ENCODE measurements at regions not wholly inside any gene's neighbourhood (a gene's known extent, or its start where the extent isn't known, plus 50 kb on each side); places are given as distances from the start of the nearest gene placed in this dataset.
"Not testable (repeated sequence)": the region's sequence is repeated elsewhere in the genome, so short reads cannot be mapped to it uniquely, and the experiment has no call there.

DNA sequence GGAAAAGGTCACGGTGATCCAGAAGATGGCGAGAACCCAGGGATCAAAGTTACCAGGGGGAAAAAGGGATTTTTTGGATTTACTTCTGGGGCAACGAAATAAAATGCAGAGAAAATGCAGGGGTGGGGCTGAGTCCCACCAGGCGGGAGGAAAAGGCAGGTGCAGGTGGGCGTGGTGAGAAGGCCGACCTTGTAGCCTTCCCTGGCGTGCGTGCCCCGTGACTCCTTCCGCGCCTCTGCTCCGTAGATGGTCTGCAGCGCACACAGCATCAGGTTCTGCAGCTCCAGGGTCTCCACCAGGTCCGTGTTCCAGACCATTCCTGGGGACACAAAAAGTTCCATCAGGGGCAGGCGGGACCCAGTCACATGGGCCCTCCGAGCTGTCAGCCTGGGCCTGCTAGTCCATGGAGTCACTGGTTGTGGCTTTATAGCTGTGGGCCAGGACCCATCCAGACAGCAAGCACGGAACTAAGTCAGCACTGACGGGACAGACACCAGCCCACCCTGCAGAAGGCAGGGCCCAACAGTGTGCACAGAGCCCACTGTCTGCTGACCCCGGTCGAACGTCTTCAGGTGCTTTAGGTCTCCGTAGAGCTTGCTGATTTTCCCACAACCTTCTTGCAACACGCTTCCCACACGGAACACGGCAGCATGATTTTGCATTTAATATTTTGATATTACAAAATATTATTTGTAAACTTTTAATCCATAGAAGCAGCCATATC lies 52.4 kb upstream of the LPCAT1 start:
- H2AFZ ChIP-seq (ENCODE audit: low read depth); H3K9me3 ChIP-seq; H3K4me1 ChIP-seq (ENCODE audit: control insufficient read depth in 1 of 2, insufficient read depth in 2 of 2, low read depth in 1 of 2, low read length in 1 of 2); DNase-seq; H4K20me1 ChIP-seq (ENCODE audit: insufficient read depth); H3K4me3 ChIP-seq (ENCODE audit: low read depth in 2 of 2, low read length in 1 of 2); H3K9ac ChIP-seq; H3K9me2 ChIP-seq; H3F3A ChIP-seq (replicated peaks; ENCODE audit: insufficient read depth); H3K4me2 ChIP-seq; H3K27me3 ChIP-seq (ENCODE audit: insufficient read depth); CTCF ChIA-PET; POLR2A ChIA-PET; H3K79me2 ChIP-seq (ENCODE audit: insufficient read depth); H3K27ac ChIP-seq (ENCODE audit: low read depth in 2 of 2, low read length in 1 of 2): not testable (repeated sequence)
- WGBS (ENCODE audit: low lambda C conversion rate) = 97% methylated on average over 20 of the region's 25 CpGs
- peaks cover 3 to 17% of the 10 kb centered on the region in 2 experiments for H3K36me3 ChIP-seq (replicated peaks in 1 of 2; ENCODE audit: control insufficient read depth in 1 of 2, insufficient read depth in 2 of 2, low read length in 1 of 2)

DNA sequence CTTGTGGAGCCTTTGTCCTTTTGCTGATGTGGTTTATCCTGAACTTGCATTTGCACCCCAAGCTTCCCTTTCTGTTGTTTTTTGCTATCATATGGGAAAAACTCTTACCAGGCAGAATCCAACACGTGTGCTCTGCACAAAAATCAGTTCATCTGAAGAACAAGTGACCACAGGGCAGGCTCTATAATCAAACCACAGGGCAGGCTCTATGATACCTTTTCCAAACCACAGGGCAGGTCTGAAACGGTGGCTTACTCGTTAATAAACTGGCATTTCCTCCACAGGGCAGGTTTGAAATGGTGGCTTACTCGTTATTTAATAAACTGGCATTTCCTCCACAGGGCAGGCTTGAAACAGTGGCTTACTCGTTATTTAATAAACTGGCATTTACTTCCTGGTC lies 51.7 kb upstream of the LPCAT1 start:
- H3K9me3 ChIP-seq; H3K9me2 ChIP-seq; H3K27me3 ChIP-seq (ENCODE audit: insufficient read depth); H4K20me1 ChIP-seq (ENCODE audit: insufficient read depth); H3K4me2 ChIP-seq; H3K9ac ChIP-seq; H3F3A ChIP-seq (replicated peaks; ENCODE audit: insufficient read depth); POLR2A ChIA-PET; H3K4me1 ChIP-seq (ENCODE audit: control insufficient read depth in 1 of 2, insufficient read depth in 2 of 2, low read depth in 1 of 2, low read length in 1 of 2); H3K27ac ChIP-seq (ENCODE audit: low read depth in 2 of 2, low read length in 1 of 2); H3K4me3 ChIP-seq (ENCODE audit: low read depth in 2 of 2, low read length in 1 of 2); CTCF ChIA-PET; H3K79me2 ChIP-seq (ENCODE audit: insufficient read depth); DNase-seq; H2AFZ ChIP-seq (ENCODE audit: low read depth): not testable (repeated sequence)
- WGBS (ENCODE audit: low lambda C conversion rate) = 87% methylated on average over 5 of the region's 5 CpGs
- peaks cover 3 to 13% of the 10 kb centered on the region in 2 experiments for H3K36me3 ChIP-seq (replicated peaks in 1 of 2; ENCODE audit: control insufficient read depth in 1 of 2, insufficient read depth in 2 of 2, low read length in 1 of 2)

DNA sequence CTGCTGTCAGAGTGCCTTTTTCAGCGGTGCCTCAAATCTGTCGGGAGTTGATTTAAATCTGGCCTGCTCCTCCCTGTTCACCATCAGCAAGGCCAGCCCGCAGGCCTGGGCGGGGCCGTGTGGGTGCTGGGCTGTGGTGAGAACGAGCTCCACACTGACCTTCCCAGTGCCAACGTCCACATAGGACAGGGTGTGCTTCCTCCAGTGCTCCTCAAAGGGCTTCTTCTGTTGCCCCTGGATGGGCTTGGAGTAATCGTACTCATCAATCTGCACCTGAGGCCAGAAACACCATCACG lies 50.2 kb upstream of the LPCAT1 start:
- H3K4me3 ChIP-seq (ENCODE audit: low read depth in 2 of 2, low read length in 1 of 2); H3K9me2 ChIP-seq; DNase-seq; H2AFZ ChIP-seq (ENCODE audit: low read depth); H3K79me2 ChIP-seq (ENCODE audit: insufficient read depth); H3K9me3 ChIP-seq; CTCF ChIA-PET; H3K4me2 ChIP-seq; H4K20me1 ChIP-seq (ENCODE audit: insufficient read depth); H3F3A ChIP-seq (replicated peaks; ENCODE audit: insufficient read depth); H3K27ac ChIP-seq (ENCODE audit: low read depth in 2 of 2, low read length in 1 of 2); H3K9ac ChIP-seq; H3K4me1 ChIP-seq (ENCODE audit: control insufficient read depth in 1 of 2, insufficient read depth in 2 of 2, low read depth in 1 of 2, low read length in 1 of 2); POLR2A ChIA-PET; H3K27me3 ChIP-seq (ENCODE audit: insufficient read depth): not testable (repeated sequence)
- H3K36me3 ChIP-seq (replicated peaks in 1 of 2; ENCODE audit: control insufficient read depth in 1 of 2, insufficient read depth in 2 of 2, low read length in 1 of 2) = peaks cover 3 to 13% of the 10 kb centered on the region in 2 experiments
- WGBS (ENCODE audit: low lambda C conversion rate) = 76% methylated on average over 5 of the region's 9 CpGs

DNA sequence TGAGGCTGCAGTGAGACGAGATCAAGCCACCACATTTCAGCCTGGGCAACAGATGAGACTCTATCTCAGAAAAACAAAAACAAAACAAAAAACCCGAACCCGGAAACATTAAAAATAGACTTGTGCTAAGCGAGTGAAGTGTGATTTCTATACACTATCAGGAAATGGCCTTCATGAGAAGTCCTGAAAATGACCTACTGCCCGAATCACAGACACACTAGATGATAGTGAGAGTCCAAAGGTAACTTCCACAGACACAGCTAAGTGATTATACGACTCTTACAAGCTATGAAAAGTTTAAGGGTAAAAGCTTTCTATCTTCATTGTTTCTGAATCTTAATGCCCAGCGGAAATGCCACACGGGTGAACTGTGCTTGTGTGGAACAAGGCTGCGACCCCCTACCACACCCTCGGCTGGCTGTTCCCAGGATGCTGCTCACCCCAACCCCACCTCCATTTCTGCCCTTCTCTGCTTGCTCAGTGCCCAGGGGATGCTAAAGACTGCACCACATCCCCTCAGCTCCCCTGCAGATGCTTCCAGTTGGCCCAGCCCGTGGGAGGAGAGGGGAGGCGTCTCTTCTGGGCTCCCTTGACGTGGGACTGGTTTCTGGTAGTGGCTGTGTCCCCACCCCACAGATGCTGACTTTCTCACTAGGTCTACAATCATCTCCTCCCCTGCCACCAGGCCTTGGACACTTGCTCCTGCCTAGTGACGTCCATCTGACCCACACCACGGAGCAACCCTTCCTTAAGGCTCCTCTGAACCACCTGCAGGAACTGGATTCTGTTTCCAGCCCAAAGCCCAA lies 49.7 kb upstream of the LPCAT1 start:
- POLR2A ChIA-PET = not testable (repeated sequence)

More for the DNA sequence above, 49.7 kb upstream of the LPCAT1 start:
- H3K4me2 ChIP-seq; H3K27ac ChIP-seq (ENCODE audit: low read depth in 2 of 2, low read length in 1 of 2); H3K4me3 ChIP-seq (ENCODE audit: low read depth in 2 of 2, low read length in 1 of 2); H3K9me3 ChIP-seq; H3K27me3 ChIP-seq (ENCODE audit: insufficient read depth); CTCF ChIA-PET; H3K9me2 ChIP-seq; H3K79me2 ChIP-seq (ENCODE audit: insufficient read depth); H3F3A ChIP-seq (replicated peaks; ENCODE audit: insufficient read depth); H2AFZ ChIP-seq (ENCODE audit: low read depth); H3K9ac ChIP-seq; H4K20me1 ChIP-seq (ENCODE audit: insufficient read depth); H3K4me1 ChIP-seq (ENCODE audit: control insufficient read depth in 1 of 2, insufficient read depth in 2 of 2, low read depth in 1 of 2, low read length in 1 of 2); DNase-seq: not testable (repeated sequence)
- H3K36me3 ChIP-seq (replicated peaks in 1 of 2; ENCODE audit: control insufficient read depth in 1 of 2, insufficient read depth in 2 of 2, low read length in 1 of 2) = peaks cover 3 to 12% of the 10 kb centered on the region in 2 experiments
- 94% methylated on average over 12 of the region's 15 CpGs for WGBS (ENCODE audit: low lambda C conversion rate)

Small RNAs in the stretch of these regions (small RNA-seq; reads per million reads assigned to genes)
- gene AC091849.1 (0 reads per million in 7 experiments), gene MIR4277 (0 reads per million in 7 experiments)
